ENCODE measurements at regions not wholly inside any gene's neighbourhood (a gene's known extent, or its start where the extent isn't known, plus 50 kb on each side); places are given as distances from the start of the nearest gene placed in this dataset.

- TF ChIP-seq CTCF (IDR thresholded peaks at IDR 0.05) (no peak), POLR2A (IDR thresholded peaks at IDR 0.05) (no peak)
Measured at GRCh38 chrX:120732879-120733278, 103.0 kb upstream of the C1GALT1C1 start.
